ENCODE measurements at regions not wholly inside any gene's neighbourhood (a gene's known extent, or its start where the extent isn't known, plus 50 kb on each side); places are given as distances from the start of the nearest gene placed in this dataset.
"Not testable (repeated sequence)": the region's sequence is repeated elsewhere in the genome, so short reads cannot be mapped to it uniquely, and the experiment has no call there.

DNA sequence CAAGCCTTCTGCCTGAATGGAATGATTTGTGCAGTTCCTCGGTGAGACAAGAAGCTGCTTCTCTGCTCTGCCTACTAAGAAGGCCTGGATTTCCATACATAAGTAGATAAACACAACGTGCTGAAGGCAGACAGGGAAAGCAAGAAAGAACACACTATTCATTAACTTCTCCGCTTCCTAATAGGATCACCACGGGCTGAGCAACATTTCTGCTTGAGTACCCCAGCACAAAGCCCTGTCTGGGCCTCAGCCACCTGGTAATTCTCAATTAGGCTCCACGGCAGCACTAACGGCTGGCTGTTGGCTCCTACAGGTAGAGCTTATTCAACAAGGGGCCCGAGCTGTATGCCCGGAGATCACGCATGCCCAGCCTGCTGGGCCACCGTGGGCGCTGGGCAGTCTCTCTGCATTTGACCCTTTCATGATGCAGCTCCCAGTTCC is 1156.6 kb downstream of the TBC1D22A start:
- DNase-seq = no peak

GRCh38 chr22:47918276-47918921 is 1155.9 kb downstream of the TBC1D22A start:
- no peak for DNase-seq

DNA sequence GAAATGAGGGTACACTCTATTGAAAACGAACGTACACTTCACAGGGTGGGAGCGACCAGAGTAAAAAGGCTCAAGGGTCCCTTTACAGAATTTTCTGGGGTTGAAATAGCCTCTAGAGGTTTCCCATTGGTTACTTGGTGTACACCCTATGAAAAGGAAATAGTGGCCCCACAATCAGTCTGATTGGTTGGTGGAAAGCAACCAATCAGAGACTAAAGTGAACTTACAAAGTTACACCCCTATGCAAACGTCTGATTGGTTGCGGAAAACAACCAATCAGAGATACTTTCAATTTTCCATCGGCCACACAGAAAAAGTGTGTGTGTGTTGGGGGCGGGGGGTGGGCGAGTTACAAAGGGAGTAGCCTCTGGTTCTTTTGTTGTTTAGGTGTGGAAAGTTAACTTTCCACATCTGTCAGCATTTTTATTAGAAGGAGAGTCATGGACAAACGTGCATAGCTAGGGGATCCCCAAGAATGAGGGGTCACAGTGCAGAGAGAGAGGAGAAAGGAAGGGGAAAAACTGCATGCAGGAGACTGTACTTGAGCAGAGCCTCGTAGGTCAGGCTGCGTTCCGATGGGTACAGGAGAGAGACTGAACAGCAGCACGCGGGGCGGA is 1152.1 kb downstream of the TBC1D22A start:
- DNase-seq = no peak

DNA sequence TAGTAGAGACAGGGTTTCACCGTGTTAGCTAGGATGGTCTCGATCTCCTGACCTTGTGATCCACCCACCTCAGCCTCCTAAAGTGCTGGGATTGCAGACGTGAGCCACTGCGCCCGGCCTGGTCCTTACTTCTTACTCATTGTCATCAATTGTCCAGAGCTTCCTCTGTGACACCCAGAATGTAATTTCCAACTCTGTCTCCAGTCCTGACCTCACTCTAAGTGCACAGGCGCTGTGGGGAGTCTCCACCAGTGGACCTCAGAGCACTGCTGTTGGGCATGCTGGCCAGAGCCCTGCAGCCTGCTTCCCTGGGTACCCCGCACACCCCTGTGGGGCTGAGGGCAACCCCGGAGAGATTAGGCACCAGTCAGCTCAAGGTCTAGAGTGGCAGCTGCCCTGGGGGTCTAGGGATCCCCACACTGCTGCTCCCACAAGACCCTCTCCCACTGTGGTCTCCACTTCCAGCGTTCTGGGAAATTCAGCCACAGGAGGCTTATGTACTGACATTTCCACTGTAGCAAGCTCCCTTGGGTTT is 1140.3 kb downstream of the TBC1D22A start:
- DNase-seq = no peak

- DNase-seq = no peak
Observed at GRCh38 chr22:47901911-47902310, 1139.5 kb downstream of the TBC1D22A start.

DNA sequence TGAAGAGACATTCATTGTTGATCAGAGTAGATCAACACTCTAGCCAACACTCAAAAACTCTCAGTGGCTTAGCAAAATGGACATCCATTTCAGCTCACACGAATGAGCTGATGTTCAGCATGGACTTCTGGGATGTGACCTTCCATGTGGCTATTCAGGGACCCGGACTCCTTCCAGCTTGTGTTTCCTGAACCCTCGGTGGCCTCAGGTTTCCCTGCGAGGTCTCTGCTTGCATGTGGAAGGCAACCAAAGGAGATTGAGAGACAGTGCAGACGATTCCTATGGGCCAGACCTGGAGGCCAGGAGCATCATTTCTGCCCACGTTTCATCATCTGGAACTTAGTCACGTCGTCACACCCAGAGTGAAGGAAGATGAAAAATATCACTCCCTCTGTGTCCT is 1137.4 kb downstream of the TBC1D22A start:
- DNase-seq = no peak

DNA sequence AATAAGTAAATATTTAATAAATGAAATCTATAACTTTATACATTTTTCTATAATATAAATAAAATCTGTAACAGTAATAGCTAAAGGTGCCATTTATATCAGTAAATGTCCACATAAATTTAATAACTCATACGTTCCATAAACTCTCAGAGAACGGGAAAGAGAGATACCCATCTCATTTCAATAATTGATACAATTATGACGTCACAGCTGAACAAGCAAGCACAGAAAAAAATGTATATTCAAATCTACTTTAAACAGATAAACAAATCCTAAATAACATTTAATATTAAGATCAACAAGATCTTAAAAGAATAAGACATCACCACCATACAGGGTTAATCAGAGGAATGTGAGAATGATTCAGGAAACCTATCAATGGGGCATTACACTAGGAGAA is 1136.5 kb downstream of the TBC1D22A start:
- no peak for DNase-seq

GRCh38 chr22:47891609-47892008 is 1129.2 kb downstream of the TBC1D22A start:
- no peak for DNase-seq

DNA sequence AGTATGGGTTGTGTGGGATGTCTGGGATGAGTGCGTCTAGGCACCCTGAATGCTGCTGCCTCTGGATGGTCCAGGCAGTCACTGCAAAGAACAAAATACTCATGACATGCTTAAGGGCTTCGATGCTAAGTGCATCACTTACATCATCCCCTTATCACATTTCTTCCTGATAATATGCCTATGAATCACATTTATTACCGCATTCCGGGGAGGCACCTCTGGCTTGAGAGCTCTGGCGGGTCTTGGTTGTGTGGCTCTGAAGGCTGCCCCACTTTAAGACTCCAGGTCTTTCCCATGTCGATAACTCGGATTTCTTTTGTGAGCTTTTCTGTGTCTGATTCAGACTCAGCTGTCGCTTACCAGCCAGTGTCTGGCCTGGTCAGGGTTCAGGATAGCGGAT is 1126.4 kb downstream of the TBC1D22A start:
- no peak for DNase-seq

GRCh38 chr22:47884775-47885174 is 1122.3 kb downstream of the TBC1D22A start:
- DNase-seq = no peak

DNA sequence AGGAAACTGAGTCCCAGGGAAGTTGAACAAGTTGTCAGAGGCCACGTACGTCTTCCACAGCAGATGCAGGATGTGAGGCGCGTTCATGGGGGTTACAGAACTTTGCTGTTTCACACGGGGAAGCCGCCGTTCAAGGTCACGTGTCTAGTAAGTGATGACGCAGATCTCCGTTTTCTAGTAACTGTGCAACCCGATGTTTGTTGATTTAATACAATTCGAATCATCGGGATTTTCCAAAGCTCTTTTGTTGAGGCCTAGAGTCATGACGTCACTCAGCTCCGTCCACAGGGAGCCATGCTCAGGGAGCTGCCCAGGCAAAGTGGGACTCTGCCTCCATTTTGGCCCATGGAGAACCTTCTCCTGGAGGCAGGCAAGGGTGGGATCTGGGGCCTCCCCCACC is 1121.8 kb downstream of the TBC1D22A start:
- DNase-seq = no peak

DNA sequence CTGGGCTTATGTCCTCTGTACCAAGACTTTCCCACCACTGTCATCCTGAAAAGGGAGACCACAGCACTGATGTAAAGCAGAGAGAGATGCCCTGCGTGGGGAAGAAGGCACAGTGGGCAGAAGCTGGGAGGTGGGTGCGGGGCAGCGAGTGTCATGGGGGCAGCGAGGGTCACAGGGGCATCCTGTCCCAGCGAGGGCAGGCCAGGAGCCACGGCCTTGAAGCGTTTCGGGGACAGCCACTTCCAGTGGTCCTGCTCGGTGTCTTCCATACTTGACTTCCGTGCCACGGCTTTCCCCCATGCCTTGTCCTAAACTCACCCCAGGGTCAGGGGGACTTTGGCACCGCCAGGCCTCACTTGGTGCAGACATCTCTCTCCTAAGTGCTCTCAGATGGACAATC is 1121.3 kb downstream of the TBC1D22A start:
- no peak for DNase-seq

GRCh38 chr22:47879346-47879745 is 1116.9 kb downstream of the TBC1D22A start:
- no peak for DNase-seq

DNA sequence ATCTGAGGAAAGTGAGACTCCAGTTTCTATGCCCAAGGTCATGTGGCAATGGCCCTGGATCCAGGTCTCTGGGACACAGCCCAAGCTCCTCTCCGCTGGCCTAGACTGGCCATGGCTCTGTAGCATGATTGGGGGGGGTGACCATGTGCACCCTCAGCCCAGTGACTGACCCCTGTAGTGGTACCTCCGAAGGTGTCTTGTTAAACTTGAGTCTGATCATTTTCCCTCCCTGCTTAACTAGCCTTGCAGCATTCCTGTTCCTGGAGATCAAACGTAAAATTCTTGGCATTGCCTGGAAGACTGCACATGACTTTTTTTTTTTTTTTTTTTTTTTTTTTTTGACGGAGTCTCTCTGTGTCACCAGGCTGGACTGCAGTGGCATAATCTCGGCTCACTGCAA is 1116.0 kb downstream of the TBC1D22A start:
- no peak for DNase-seq

- no peak for DNase-seq
Observed at GRCh38 chr22:47872761-47873535, 1110.5 kb downstream of the TBC1D22A start.

- DNase-seq = no peak
Observed at GRCh38 chr22:47865626-47866025, 1103.2 kb downstream of the TBC1D22A start.

DNA sequence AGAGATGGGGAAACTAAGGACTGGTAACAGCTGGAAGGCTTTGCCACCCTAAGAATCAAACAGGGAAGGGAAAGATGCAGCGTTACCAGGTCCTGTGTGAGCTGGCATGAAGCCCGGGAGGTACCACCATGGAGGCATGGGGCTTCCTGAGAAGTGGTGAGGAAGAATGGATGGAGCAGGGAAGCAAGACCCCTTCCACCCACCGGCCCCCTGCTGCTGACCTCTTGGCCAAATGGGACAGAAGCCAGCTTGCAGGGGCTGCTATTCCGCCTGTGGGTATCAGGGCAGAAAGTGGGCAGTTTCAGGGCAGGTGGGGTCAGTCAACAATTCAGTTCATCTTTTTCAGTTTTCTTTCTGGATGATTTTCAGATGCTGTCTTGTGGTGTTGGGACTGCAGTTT is 1099.9 kb downstream of the TBC1D22A start:
- no peak for DNase-seq

- DNase-seq = not testable (repeated sequence)
Observed at GRCh38 chr22:47860907-47861306, 1098.5 kb downstream of the TBC1D22A start.

DNA sequence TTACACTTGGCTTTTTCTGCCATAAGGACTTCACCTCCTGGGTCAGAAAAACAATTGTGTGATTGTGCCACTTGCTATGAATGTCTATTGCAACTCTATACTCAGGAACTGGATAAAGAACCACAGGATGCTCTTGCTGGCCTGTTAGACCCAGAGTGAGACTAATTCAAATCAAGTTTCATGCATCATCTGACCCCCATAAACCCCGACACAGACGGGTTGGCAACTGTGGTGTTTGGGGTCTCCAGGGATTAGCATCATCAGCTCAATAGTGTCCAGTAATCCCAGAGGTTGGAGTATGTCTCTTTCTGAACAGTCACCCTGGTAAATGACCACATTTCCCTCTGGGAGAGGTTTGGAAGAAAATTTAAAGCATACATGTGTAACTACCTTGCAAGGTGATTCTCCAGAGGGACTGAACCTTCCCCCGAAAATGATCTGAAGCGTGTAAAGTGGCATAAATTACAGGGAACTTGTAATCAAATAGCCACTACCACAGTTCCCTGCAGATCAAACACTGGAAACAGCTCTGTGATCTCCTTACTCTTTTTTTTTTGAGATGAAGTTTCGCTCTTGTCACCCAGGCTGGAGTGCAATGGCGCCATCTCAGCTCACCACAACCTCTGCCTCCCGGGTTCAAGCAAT is 1097.6 kb downstream of the TBC1D22A start:
- no peak for DNase-seq

GRCh38 chr22:47858773-47859306 is 1096.4 kb downstream of the TBC1D22A start:
- no peak for DNase-seq

DNA sequence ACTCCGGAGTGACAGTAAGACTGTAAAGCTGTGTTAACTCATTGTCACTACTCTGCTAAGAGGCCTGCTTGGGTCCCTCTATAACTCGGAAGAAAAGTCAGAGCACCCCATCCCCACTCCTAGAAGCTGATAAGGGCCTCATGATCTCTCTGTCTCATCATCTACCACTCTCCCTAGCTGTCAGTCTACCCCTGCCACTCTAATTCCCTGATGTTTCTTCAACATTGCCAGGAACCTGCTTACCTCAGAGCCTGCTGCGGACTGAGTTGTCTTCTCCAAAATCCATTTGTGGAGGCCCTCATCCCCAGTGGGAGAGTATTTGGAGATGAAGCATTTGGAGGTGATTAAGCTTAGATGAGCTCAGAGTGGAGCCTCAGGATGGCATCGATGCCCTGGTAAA is 1092.2 kb downstream of the TBC1D22A start:
- DNase-seq = no peak

GRCh38 chr22:47854251-47854650 is 1091.8 kb downstream of the TBC1D22A start:
- no peak for DNase-seq

- DNase-seq = no peak
Observed at GRCh38 chr22:47853750-47854149, 1091.3 kb downstream of the TBC1D22A start.
